DOHH2 (cell line): ENCODE measurements at regions not wholly inside any gene's neighbourhood (a gene's known extent, or its start where the extent isn't known, plus 50 kb on each side); places are given as distances from the start of the nearest gene placed in this dataset.
"Not testable (repeated sequence)": the region's sequence is repeated elsewhere in the genome, so short reads cannot be mapped to it uniquely, and the experiment has no call there.

Experiments
- H3F3A ChIP-seq: fragments of 200-600 bp; sonication (generic), shearing (Covaris generic); 2 replicates; pipeline ENCODE4 v1.6.0; 2016; ENCODE audit warnings: antibody characterized with exemption, mild to moderate bottlenecking; ENCODE audit not compliant: control insufficient read depth, insufficient read depth
- H3K27ac ChIP-seq: fragments of 200-600 bp; sonication (generic); 2 replicates; pipeline ENCODE4 v1.5.1; 2014; ENCODE audit warnings: low read depth, mild to moderate bottlenecking, low read length, moderate library complexity
- H3K27me3 ChIP-seq: fragments of 200-600 bp; sonication (generic); 2 replicates; pipeline ENCODE4 v1.6.1; 2014; ENCODE audit warnings: mild to moderate bottlenecking, low read length, mixed read lengths; ENCODE audit not compliant: control insufficient read depth
- H3K36me3 ChIP-seq: fragments of 200-600 bp; sonication (generic); 2 replicates; pipeline ENCODE4 v1.6.1; 2014; ENCODE audit warnings: mild to moderate bottlenecking, low read length, moderate library complexity, mixed read lengths; ENCODE audit not compliant: control insufficient read depth
- H3K4me1 ChIP-seq: fragments of 200-600 bp; sonication (generic); 2 replicates; pipeline ENCODE4 v1.6.1; 2014; ENCODE audit warnings: mild to moderate bottlenecking, low read length, mixed read lengths; ENCODE audit not compliant: control insufficient read depth
- H3K4me2 ChIP-seq: fragments of 200-600 bp; sonication (generic); 2 replicates; pipeline ENCODE4 v1.6.0; 2014; ENCODE audit warnings: mild to moderate bottlenecking, low read length, moderate library complexity
- H3K4me3 ChIP-seq: fragments of 200-600 bp; sonication (generic); 2 replicates; pipeline ENCODE4 v1.5.1; 2014; ENCODE audit warnings: mild to moderate bottlenecking, low read length, mixed read lengths
- H3K79me2 ChIP-seq: fragments of 200-600 bp; sonication (generic); 2 replicates; pipeline ENCODE4 v1.6.1; 2014; ENCODE audit warnings: mild to moderate bottlenecking, low read length, mixed read lengths; ENCODE audit not compliant: control insufficient read depth
- H3K9me2 ChIP-seq: fragments of 200-600 bp; sonication (generic); replicated peaks from 2 replicates; pipeline ENCODE4 v1.6.1; 2014; ENCODE audit warnings: mild to moderate bottlenecking, low read length, mixed read lengths; ENCODE audit not compliant: control insufficient read depth
- H3K9me3 ChIP-seq: fragments of 200-600 bp; sonication (generic); 2 replicates; pipeline ENCODE4 v1.6.1; 2014; ENCODE audit warnings: antibody characterized with exemption, low read length, mixed read lengths; ENCODE audit not compliant: control insufficient read depth, insufficient read depth
- H4K20me1 ChIP-seq: fragments of 200-600 bp; sonication (generic); 2 replicates; pipeline ENCODE4 v1.6.0; 2014; ENCODE audit warnings: low read depth, mild to moderate bottlenecking, antibody characterized with exemption, low read length, moderate library complexity; ENCODE audit not compliant: control insufficient read depth, insufficient read depth
- CTCF ChIP-seq: fragments of 200-600 bp; sonication (generic); IDR thresholded peaks from one replicate; pipeline ENCODE4 v1.5.1; 2014; ENCODE audit warnings: antibody characterized with exemption, mild to moderate bottlenecking, low read depth, low read length; ENCODE audit not compliant: poor library complexity, severe bottlenecking
- EZH2phosphoT487 ChIP-seq: fragments of 200-600 bp; sonication (generic); IDR thresholded peaks from 2 replicates; pipeline ENCODE4 v1.6.1; 2017; ENCODE audit warnings: borderline replicate concordance, mild to moderate bottlenecking, antibody characterized with exemption, low read length, moderate library complexity, mixed read lengths

- Histone ChIP-seq H3K4me3 (no peak overlapping the region), H3K9me2 (no peaks in the 10 kb centered on the region), H3K36me3 (no peaks in the 10 kb centered on the region)
These were observed 305.9 kb upstream of the SGCG start for GRCh38 chr13:22874839-22875238.

GRCh38 chr13:22877421-22877820, 303.4 kb upstream of the SGCG start:
- H3K9me3 ChIP-seq, result no peaks in the 10 kb centered on the region
- no peaks in the 10 kb centered on the region for H3K36me3 ChIP-seq
- TF ChIP-seq EZH2phosphoT487 (no peak), CTCF (no peak)
- no peaks in the 10 kb centered on the region for H3K9me2 ChIP-seq
- H3K79me2 ChIP-seq, result no peaks in the 10 kb centered on the region
- H3K4me3 ChIP-seq, result no peak overlapping the region
- no peak overlapping the region for H3K27ac ChIP-seq
- H3K27me3 ChIP-seq, result no peaks in the 10 kb centered on the region
- H3F3A ChIP-seq, result peaks cover 5% of the 10 kb centered on the region; the same call in 1 of the 2 replicates
- H4K20me1 ChIP-seq, result no peaks in the 10 kb centered on the region
- H3K4me1 ChIP-seq, result peaks cover 25% of the 10 kb centered on the region
- no peak overlapping the region for H3K4me2 ChIP-seq

More at GRCh38 chr13:22874839-22875238, 305.9 kb upstream of the SGCG start:
- no peaks in the 10 kb centered on the region for H3K79me2 ChIP-seq
- H4K20me1 ChIP-seq, result no peaks in the 10 kb centered on the region
- no peak overlapping the region for H3K27ac ChIP-seq
- H3K4me2 ChIP-seq, result no peak overlapping the region
- H3K27me3 ChIP-seq, result no peaks in the 10 kb centered on the region
- no peaks in the 10 kb centered on the region for H3K9me3 ChIP-seq
- peaks cover 3% of the 10 kb centered on the region for H3K4me1 ChIP-seq
- TF ChIP-seq EZH2phosphoT487 (no peak), CTCF (no peak)
- peaks cover 5% of the 10 kb centered on the region; the same call in 1 of the 2 replicates for H3F3A ChIP-seq

GRCh38 chr13:22880741-22881720, 299.7 kb upstream of the SGCG start:
- H3K9me3 ChIP-seq, result no peaks in the 10 kb centered on the region
- peaks cover 42% of the 10 kb centered on the region for H3K4me1 ChIP-seq
- peak overlapping the region; percentile 40 for H3K4me2 ChIP-seq
- no peaks in the 10 kb centered on the region for H3K27me3 ChIP-seq
- H3K4me3 ChIP-seq, result 0 out of 2 replicates have a peak overlapping the region, but pooled peaks have one; percentile 10
- H3F3A ChIP-seq, result peaks cover 5% of the 10 kb centered on the region; the same call in 1 of the 2 replicates
- no peaks in the 10 kb centered on the region for H4K20me1 ChIP-seq
- TF ChIP-seq CTCF, result no peak
- TF ChIP-seq EZH2phosphoT487, result no peak
- no peaks in the 10 kb centered on the region for H3K9me2 ChIP-seq
- peaks cover 12% of the 10 kb centered on the region for H3K79me2 ChIP-seq
- H3K36me3 ChIP-seq, result 0 out of 2 replicates have a peak, but pooled peaks cover 2% of the 10 kb centered on the region
- no peak overlapping the region for H3K27ac ChIP-seq

GRCh38 chr13:22881721-22882608, 298.8 kb upstream of the SGCG start:
- H3K27ac ChIP-seq, result peak overlapping the region; percentile 16; the same call in 1 of the 2 replicates
- H3K27me3 ChIP-seq, H3K4me3 ChIP-seq, H4K20me1 ChIP-seq, H3K36me3 ChIP-seq, H3K9me2 ChIP-seq, H3K9me3 ChIP-seq, H3F3A ChIP-seq: not testable (repeated sequence)
- H3K4me2 ChIP-seq, result 0 out of 2 replicates have a peak overlapping the region, but pooled peaks have one; percentile 70
- peaks cover 42% of the 10 kb centered on the region for H3K4me1 ChIP-seq
- peaks cover 15% of the 10 kb centered on the region for H3K79me2 ChIP-seq
